ENCODE measurements at regions not wholly inside any gene's neighbourhood (a gene's known extent, or its start where the extent isn't known, plus 50 kb on each side); places are given as distances from the start of the nearest gene placed in this dataset.
"Not testable (repeated sequence)": the region's sequence is repeated elsewhere in the genome, so short reads cannot be mapped to it uniquely, and the experiment has no call there.

- no peak for DNase-seq
These were observed 362.8 kb upstream of the FOXK1 start for GRCh38 chr7:4319280-4319679.

- DNase-seq = no peak
These were observed 356.4 kb upstream of the FOXK1 start for GRCh38 chr7:4325732-4326131.

DNA sequence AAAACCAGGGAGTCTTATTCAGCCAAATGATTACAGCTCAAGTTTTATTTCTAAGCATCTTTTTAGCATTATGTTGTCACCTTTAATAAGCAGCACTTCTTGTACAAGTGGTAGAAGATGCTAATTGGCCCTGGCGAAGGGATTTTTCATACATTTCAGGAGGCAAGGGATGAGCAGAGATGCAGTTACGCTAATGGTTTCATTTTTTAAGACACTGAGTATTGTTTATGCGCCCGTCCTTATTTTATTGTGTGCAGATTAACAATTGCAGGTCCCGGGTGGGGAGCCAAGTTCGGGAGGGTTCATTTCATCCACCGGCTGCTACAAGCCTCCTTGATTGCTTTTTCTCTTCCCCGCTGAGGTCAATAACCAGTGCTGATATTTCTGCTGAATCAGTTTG lies 350.4 kb upstream of the FOXK1 start:
- no peak for DNase-seq

GRCh38 chr7:4338556-4338955 lies 343.5 kb upstream of the FOXK1 start:
- no peak for DNase-seq

DNA sequence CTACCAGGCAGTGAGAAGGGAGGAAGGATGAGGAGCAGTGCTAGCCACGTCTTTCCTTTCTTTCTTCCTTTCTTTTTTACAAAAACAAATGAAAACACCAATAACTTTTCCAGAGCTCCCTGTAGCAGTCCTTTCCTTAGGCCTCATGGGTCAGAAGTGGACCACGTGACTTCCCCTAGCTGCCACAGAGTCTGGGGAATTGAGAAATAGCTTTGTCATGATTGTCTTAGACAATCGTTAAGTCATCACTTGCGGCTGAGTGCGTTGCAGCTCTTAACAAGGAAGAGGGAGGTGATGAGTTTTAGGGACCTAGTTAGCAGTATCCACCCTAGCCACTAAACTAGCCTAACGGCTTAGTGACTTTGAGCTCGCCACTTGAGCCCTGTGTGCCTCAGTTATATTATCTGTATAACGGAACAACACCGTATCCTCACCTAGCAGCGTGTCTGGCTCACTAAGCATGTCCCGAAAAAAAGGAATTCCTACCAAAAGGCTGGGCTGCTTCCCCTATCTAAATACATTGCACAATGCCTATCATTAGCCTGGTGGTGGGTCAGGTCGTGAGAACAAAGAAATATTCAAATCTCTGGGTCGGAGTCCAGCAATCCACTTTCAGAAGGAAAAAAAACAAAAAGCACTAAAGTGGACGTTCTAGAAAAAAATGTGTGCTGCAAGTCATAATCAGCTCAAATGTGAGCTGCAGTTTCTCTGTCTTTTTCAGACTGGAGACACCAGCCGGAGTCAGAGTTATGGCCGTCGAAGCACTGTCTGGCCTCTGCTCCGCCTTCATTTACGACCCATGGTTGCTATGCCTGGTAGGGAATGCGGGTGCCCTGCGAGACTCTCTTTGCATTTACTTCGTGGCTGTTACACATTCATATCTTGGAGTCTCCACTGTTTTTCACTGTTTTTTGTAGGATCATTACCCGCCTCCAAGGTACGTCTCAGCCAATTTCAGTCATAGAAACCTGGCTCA lies 338.5 kb upstream of the FOXK1 start:
- DNase-seq = no peak

GRCh38 chr7:4345004-4345403 lies 337.1 kb upstream of the FOXK1 start:
- DNase-seq = no peak

DNA sequence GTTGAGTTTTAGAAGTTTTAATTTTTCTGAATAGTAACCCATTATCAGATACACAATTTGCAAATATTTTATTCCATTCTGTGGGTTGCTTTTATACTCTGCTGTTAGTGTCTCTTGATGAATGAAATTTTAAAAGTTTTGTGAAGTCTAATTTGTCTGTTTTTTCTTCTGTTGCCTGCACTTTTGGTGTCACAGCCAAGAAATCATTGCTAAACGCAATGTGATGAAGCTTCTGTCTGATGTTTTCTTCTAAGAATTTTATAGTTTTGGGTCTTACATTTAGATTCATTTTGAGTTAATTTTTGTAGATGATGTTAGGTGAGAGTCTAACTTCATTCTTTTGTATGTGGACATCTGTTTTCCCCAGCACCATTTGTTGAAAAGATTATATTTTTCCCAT lies 330.0 kb upstream of the FOXK1 start:
- DNase-seq = no peak

- no peak for DNase-seq
These were observed 320.3 kb upstream of the FOXK1 start for GRCh38 chr7:4361774-4362173.

DNA sequence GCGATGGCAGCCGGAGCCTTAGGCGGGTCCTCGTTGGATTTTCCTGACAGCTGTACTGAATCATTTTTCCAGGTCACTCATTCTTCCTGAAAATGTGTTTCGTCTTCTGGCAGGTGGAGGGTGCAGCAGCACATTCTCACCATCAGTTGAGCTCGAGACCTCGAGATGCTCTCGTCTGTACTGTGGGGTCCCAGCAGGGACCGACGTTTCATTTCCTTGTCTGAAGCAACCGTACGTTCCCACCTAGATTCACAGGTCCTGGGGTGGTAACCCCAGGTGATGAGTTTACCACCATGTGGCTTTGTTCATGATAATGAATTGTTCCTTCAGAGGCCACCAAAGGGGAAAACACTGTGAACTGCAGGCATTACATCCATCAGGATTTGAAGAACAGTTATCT lies 298.5 kb upstream of the FOXK1 start:
- no peak for DNase-seq

DNA sequence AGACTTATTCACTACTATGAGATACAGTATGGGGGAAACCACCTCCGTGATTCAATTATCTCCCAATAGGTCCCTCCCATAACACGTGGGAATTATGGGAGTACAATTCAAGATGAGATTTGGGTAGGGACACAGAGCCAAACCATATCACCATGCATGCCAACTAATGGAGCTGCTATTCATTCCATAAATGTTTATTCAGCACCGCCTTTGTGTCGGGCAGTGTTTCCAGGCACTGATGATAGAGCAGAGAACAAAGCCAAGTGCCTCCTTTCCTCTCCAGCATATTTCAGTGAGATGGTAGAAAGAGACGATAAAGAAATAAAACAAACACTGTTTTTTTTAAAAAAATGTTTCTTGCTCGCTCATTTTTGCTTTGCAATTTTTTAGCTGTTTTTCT lies 295.9 kb upstream of the FOXK1 start:
- no peak for DNase-seq

DNA sequence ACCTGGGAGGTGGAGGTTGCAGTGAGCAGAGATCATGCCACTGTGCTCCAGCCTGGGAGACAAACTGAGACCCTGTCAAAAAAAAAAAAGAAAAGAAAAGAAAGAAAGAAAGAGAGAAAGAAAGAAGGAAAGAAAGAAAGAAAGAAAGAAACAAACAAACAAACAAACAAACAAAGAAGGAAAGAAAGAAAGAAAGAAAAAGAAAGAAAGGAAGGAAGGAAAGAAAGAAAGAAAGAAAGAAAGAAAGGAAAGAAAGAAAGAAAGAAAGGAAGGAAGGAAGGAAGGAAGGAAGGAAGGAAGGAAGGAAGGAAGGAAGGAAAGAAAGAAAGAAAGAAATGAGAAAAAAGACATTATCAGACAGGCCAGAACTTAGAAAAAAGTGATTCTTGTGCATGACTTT lies 291.0 kb upstream of the FOXK1 start:
- DNase-seq = not testable (repeated sequence)

- no peak for DNase-seq
These were observed 287.4 kb upstream of the FOXK1 start for GRCh38 chr7:4394736-4395135.

DNA sequence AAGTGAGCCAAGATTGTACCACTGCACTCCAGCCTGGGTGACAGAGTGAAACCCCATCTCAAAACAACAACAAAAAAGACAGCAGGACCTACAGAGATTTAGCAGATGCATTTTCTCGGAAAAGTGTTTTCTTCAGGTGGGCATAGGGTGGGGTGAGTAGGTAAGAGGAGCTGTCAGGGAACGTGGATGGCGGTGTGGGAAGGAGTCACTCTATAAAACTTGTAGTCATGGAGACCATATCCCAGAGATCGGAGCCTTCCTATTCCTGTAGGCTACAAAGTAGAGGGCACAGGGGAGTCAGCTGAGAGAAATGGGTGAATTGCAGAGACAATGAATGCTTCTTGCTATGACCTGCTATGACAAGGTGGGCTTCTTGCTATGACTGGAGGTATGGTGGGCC lies 283.0 kb upstream of the FOXK1 start:
- no peak for DNase-seq

GRCh38 chr7:4399596-4399995 lies 282.5 kb upstream of the FOXK1 start:
- DNase-seq = no peak

GRCh38 chr7:4406288-4407058 lies 275.6 kb upstream of the FOXK1 start:
- DNase-seq = no peak

DNA sequence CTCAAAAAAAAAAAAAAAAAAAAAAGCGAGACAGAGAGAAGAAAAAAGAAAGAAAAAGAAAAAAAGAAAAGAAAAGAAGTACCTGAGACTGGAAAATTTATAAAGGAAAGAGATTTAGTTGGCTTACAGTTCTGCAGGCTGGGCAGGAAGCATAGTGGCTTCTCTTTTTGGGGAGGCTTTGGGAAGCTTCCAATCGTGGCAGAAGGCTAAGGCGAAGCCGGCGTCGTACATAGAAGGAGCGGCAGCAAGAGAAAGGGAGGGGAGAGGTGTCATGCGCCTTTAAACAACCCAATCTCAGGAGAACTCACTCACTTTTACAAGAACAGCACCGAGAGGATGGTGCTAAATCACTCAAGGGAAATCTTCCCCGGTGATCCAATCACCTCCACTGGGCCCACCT lies 272.1 kb upstream of the FOXK1 start:
- no peak for DNase-seq

GRCh38 chr7:4416396-4417056 lies 265.6 kb upstream of the FOXK1 start:
- DNase-seq = no peak

GRCh38 chr7:4428526-4428925 lies 253.6 kb upstream of the FOXK1 start:
- DNase-seq = no peak

GRCh38 chr7:4430227-4430626 lies 251.9 kb upstream of the FOXK1 start:
- no peak for DNase-seq

DNA sequence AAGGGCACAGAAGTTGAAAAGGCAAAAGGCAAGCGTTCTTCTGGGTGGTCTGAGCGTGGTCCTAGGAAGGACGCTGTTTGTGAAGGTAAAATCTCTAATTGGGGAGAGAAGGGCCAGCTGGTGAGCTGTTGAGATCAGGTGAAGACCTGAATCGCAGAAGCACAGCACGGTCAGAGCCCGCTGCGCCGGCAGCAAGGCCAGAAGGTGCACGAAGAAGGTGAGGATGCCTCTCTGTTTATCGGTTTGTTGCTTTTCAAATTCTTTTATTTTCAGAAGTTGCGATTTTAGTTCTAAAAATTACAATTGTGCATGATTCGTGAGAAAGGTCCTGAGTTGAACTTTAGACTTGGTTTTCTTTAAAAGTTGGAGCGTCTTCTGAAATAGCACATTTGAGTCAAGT lies 247.8 kb upstream of the FOXK1 start:
- no peak for DNase-seq

DNA sequence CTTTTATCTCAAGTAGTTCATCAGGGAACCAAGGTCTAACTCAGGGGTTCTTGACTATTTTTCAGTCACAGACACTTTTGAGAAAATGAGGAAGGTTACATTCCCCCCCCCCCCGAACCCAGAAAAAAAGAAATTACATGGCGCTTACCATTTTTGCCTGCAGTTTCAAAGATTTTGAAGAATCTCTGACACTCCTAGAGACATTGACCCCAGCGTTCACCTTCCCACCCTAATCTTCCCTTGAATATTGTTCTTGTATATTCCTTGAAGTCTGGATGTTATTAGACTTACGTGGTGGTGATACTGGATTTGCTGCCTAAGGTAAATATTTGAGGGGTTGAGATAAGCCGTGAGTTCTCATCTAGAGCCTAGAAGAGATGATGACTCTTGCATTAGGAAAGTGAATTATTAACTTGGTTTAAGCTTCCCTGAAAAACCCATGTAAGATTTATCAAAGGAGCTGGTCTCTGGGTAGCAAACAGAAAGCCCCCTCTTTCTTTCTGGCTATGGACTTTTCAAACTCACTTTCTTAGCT lies 245.7 kb upstream of the FOXK1 start:
- no peak for DNase-seq

DNA sequence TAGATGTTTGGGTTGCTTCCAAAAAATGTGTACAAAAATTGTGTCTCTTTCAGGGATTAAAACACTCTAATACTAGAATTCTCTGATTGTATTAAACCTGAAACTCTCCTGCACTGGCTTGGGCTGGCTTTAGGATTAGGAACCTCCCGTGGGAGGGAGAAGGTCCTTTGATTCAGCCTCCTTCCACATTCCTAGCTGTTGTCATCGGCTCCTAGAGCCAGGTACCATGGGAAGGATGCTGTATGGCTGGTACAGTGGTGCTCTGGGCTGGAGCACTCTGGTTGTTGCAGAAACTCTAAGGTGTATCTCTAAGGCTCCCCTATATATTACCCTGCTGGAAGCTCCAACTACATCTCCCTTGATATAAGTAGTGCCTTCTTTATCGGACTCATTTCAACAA lies 245.2 kb upstream of the FOXK1 start:
- no peak for DNase-seq

DNA sequence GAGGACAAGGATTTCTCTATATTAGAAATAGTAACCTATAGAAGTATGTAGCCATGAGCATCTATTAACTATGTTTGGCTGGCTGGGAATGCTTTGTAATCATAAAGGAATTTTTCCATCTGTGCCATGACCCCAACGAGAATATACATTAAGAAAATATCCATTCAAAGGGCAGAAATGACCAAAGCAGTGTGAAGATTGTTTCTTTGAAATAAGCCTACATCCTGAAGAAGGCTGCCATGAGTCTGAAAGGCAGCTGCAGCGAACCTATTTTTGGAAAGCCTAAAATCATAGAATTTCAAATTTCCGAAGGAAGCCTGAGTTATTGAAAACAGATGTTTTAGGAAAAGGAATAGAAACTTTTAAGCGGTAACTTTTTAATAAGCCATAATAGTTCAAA lies 244.2 kb upstream of the FOXK1 start:
- DNase-seq = no peak
